ENCODE measurements at regions not wholly inside any gene's neighbourhood (a gene's known extent, or its start where the extent isn't known, plus 50 kb on each side); places are given as distances from the start of the nearest gene placed in this dataset.

DNA sequence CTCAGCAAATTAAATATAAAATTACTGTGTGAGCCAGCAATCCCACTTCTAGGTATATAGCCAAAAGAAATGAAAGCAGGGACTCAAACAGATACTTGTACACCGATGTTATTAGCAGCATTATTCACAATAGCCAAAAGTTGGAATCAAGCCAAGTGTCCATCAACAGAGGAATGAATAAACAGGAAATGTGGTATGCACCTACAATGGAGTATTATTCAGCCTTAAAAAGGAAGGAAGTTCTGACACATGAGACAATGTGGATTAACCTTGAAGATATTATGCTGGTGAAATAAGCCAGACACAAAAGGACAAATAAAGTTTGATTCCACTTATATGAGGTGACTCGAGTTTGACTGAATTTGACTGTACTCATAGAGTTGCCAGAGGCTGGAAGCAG is 108.3 kb upstream of the DUSP21 start:
- TF ChIP-seq, protein P1, sequence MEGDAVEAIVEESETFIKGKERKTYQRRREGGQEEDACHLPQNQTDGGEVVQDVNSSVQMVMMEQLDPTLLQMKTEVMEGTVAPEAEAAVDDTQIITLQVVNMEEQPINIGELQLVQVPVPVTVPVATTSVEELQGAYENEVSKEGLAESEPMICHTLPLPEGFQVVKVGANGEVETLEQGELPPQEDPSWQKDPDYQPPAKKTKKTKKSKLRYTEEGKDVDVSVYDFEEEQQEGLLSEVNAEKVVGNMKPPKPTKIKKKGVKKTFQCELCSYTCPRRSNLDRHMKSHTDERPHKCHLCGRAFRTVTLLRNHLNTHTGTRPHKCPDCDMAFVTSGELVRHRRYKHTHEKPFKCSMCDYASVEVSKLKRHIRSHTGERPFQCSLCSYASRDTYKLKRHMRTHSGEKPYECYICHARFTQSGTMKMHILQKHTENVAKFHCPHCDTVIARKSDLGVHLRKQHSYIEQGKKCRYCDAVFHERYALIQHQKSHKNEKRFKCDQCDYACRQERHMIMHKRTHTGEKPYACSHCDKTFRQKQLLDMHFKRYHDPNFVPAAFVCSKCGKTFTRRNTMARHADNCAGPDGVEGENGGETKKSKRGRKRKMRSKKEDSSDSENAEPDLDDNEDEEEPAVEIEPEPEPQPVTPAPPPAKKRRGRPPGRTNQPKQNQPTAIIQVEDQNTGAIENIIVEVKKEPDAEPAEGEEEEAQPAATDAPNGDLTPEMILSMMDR (IDR thresholded peaks at IDR 0.05; ENCODE audit: low read depth, low read length, missing control alignments), result no peak
- in situ Hi-C loops (cut with HindIII; ENCODE audit: low pct_ligation_motif_present, low sequenced_read_pairs), result no loop called here
- Histone ChIP-seq H3K27ac (no peak overlapping the region), H3K36me3 (replicated peaks) (no peaks in the 10 kb centered on the region), H3K27me3 (replicated peaks) (no peaks in the 10 kb centered on the region), H3K4me3 (ENCODE audit: low read depth, low read length) (no peak overlapping the region)
- DNase-seq, result no peak

- DNase-seq, result no peak
- H3K27me3 ChIP-seq (replicated peaks), result no peaks in the 10 kb centered on the region
- in situ Hi-C loops (cut with HindIII; ENCODE audit: low pct_ligation_motif_present, low sequenced_read_pairs), result no loop called here
- H3K27ac ChIP-seq, result no peak overlapping the region
- no peaks in the 10 kb centered on the region for H3K36me3 ChIP-seq (replicated peaks)
- H3K4me3 ChIP-seq (ENCODE audit: low read depth, low read length), result no peak overlapping the region
- TF ChIP-seq, protein P1 (IDR thresholded peaks at IDR 0.05; ENCODE audit: low read depth, low read length, missing control alignments), result no peak
Observed at GRCh38 chrX:44733931-44734330, 109.9 kb upstream of the DUSP21 start.

- DNase-seq, result no peak
- TF ChIP-seq, protein P1 (IDR thresholded peaks at IDR 0.05; ENCODE audit: low read depth, low read length, missing control alignments), result no peak
- Histone ChIP-seq H3K27me3 (replicated peaks) (no peaks in the 10 kb centered on the region), H3K36me3 (replicated peaks) (no peaks in the 10 kb centered on the region), H3K4me3 (ENCODE audit: low read depth, low read length) (no peak overlapping the region), H3K27ac (no peak overlapping the region)
- in situ Hi-C loops (cut with HindIII; ENCODE audit: low pct_ligation_motif_present, low sequenced_read_pairs), result no loop called here
Observed at GRCh38 chrX:44731160-44731559, 112.7 kb upstream of the DUSP21 start.

DNA sequence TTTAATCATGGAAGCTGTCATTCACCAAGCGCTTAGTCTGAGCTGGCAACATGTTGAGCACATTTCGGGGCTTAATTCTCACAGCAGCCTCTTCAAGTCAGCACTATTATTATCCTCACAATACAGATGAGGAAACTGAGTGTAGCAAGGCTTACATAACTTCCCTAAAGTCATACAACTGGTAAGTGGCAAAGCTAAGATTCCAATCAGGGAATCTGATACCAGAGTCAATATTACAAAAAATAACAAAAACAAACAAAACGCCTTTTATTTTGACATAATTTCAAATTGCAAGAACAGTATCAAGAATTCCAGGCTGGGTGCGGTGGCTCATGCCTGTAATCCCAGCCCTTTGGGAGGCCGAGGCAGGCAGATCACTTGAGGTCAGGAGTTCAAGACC is 120.4 kb upstream of the DUSP21 start:
- no peak overlapping the region for H3K27ac ChIP-seq
- no peaks in the 10 kb centered on the region for H3K36me3 ChIP-seq (replicated peaks)
- H3K4me3 ChIP-seq (ENCODE audit: low read depth, low read length), result no peak overlapping the region
- in situ Hi-C loops (cut with HindIII; ENCODE audit: low pct_ligation_motif_present, low sequenced_read_pairs), result no loop called here
- no peak for DNase-seq
- H3K27me3 ChIP-seq (replicated peaks), result no peaks in the 10 kb centered on the region
- TF ChIP-seq, protein P1 (IDR thresholded peaks at IDR 0.05; ENCODE audit: low read depth, low read length, missing control alignments), result no peak

DNA sequence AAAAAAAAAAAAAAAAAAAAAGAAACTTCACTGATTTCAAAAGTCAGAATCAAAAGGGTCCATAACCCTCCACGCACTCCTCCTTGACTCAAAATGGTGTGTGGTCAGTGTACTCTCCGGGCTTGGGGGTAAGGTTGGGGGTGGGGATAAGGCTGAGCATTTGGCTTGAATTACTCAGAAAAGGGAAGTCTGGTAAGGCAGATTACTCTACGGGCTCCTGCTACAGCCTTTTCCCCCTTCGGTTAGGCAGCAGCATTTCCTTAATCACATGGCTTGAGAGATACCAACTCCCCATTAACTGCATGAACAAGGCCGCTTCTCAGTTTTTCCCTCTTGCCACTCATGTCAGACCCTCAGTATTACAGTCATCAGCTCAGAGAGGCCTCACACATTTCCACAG is 135.4 kb upstream of the DUSP21 start:
- Histone ChIP-seq H3K36me3 (replicated peaks) (no peaks in the 10 kb centered on the region), H3K4me3 (ENCODE audit: low read depth, low read length) (no peak overlapping the region), H3K27ac (no peak overlapping the region), H3K27me3 (replicated peaks) (no peaks in the 10 kb centered on the region)
- in situ Hi-C loops (cut with HindIII; ENCODE audit: low pct_ligation_motif_present, low sequenced_read_pairs), result no loop called here
- TF ChIP-seq, protein P1 (IDR thresholded peaks at IDR 0.05; ENCODE audit: low read depth, low read length, missing control alignments), result no peak
- no peak for DNase-seq

GRCh38 chrX:44705817-44706551 is 137.8 kb upstream of the DUSP21 start:
- Histone ChIP-seq H3K36me3 (replicated peaks) (no peaks in the 10 kb centered on the region), H3K27ac (no peak overlapping the region), H3K4me3 (ENCODE audit: low read depth, low read length) (no peak overlapping the region), H3K27me3 (replicated peaks) (no peaks in the 10 kb centered on the region)
- no peak for DNase-seq
- TF ChIP-seq, protein P1 (IDR thresholded peaks at IDR 0.05; ENCODE audit: low read depth, low read length, missing control alignments), result no peak
- in situ Hi-C loops (cut with HindIII; ENCODE audit: low pct_ligation_motif_present, low sequenced_read_pairs), result no loop called here

Measured in brain microvascular endothelial cell (primary cell).